ENCODE measurements at regions not wholly inside any gene's neighbourhood (a gene's known extent, or its start where the extent isn't known, plus 50 kb on each side); places are given as distances from the start of the nearest gene placed in this dataset.

- Mint-ChIP-seq H3K27ac (no peak overlapping the region), H3K36me3 (ENCODE audit: low read depth) (no peaks in the 10 kb centered on the region), H3K4me3 (no peak overlapping the region), H3K27me3 (peaks cover 2% of the 10 kb centered on the region), H3K4me1 (no peaks in the 10 kb centered on the region), H3K9me3 (peaks cover 3% of the 10 kb centered on the region)
- no peak for TF ChIP-seq CTCF (IDR thresholded peaks at IDR 0.05)
- intact Hi-C loops (cut with micrococcal nuclease) = no loop called here
- ATAC-seq (ENCODE audit: low read depth) (no peak), DNase-seq (no peak)
- ChIA-PET CTCF (no interaction called here), POLR2A (no interaction called here)
These were observed 209.2 kb upstream of the CTNNB1 start for GRCh38 chr3:40990062-40990456.

GRCh38 chr3:40992023-40992422, 207.3 kb upstream of the CTNNB1 start:
- H3K4me3 Mint-ChIP-seq = no peak overlapping the region
- peaks cover 3% of the 10 kb centered on the region for H3K9me3 Mint-ChIP-seq
- no peak for TF ChIP-seq CTCF (IDR thresholded peaks at IDR 0.05)
- POLR2A ChIA-PET = no interaction called here
- no peak overlapping the region for H3K27ac Mint-ChIP-seq
- intact Hi-C loops (cut with micrococcal nuclease) = no loop called here
- CTCF ChIA-PET = no interaction called here
- H3K4me1 Mint-ChIP-seq = no peaks in the 10 kb centered on the region
- H3K27me3 Mint-ChIP-seq = peaks cover 2% of the 10 kb centered on the region
- ATAC-seq (ENCODE audit: low read depth) = no peak
- DNase-seq = no peak
- H3K36me3 Mint-ChIP-seq (ENCODE audit: low read depth) = no peaks in the 10 kb centered on the region

- no peaks in the 10 kb centered on the region for H3K4me1 Mint-ChIP-seq
- H3K27ac Mint-ChIP-seq = no peak overlapping the region
- H3K36me3 Mint-ChIP-seq (ENCODE audit: low read depth) = no peaks in the 10 kb centered on the region
- ChIA-PET CTCF (no interaction called here), POLR2A (interaction anchor here (0.9 kb wide), 1 partner anchor 23 kb away, joined by 3 read pairs; no protein-coding TSS in a partner anchor)
- no peaks in the 10 kb centered on the region for H3K27me3 Mint-ChIP-seq
- no peak overlapping the region for H3K4me3 Mint-ChIP-seq
- intact Hi-C loops (cut with micrococcal nuclease) = no loop called here
- ATAC-seq (ENCODE audit: low read depth) (no peak), DNase-seq (no peak)
- no peaks in the 10 kb centered on the region for H3K9me3 Mint-ChIP-seq
- TF ChIP-seq CTCF (IDR thresholded peaks at IDR 0.05) = no peak
These were observed 204.7 kb upstream of the CTNNB1 start for GRCh38 chr3:40994611-40995010.

- Mint-ChIP-seq H3K27ac (no peak overlapping the region), H3K36me3 (ENCODE audit: low read depth) (no peaks in the 10 kb centered on the region), H3K4me1 (no peaks in the 10 kb centered on the region), H3K9me3 (no peaks in the 10 kb centered on the region), H3K4me3 (no peak overlapping the region), H3K27me3 (no peaks in the 10 kb centered on the region)
- no peak for TF ChIP-seq CTCF (IDR thresholded peaks at IDR 0.05)
- POLR2A ChIA-PET = interaction anchor here (0.9 kb wide), 1 partner anchor 23 kb away, joined by 3 read pairs; no protein-coding TSS in a partner anchor
- DNase-seq (no peak), ATAC-seq (ENCODE audit: low read depth) (no peak)
- CTCF ChIA-PET = interaction anchor here (1.4 kb wide), 1 partner anchor 24 kb away, joined by 4 read pairs; no protein-coding TSS in a partner anchor
- intact Hi-C loops (cut with micrococcal nuclease) = no loop called here
These were observed 204.0 kb upstream of the CTNNB1 start for GRCh38 chr3:40995271-40995670.

GRCh38 chr3:40996382-40996781, 202.9 kb upstream of the CTNNB1 start:
- no peak overlapping the region for H3K27ac Mint-ChIP-seq
- POLR2A ChIA-PET = no interaction called here
- intact Hi-C loops (cut with micrococcal nuclease) = no loop called here
- H3K9me3 Mint-ChIP-seq = no peaks in the 10 kb centered on the region
- no peak for ATAC-seq (ENCODE audit: low read depth)
- CTCF ChIA-PET = interaction anchor here (1.4 kb wide), 1 partner anchor 25 kb away, joined by 4 read pairs; no protein-coding TSS in a partner anchor
- no peaks in the 10 kb centered on the region for H3K36me3 Mint-ChIP-seq (ENCODE audit: low read depth)
- no peaks in the 10 kb centered on the region for H3K4me1 Mint-ChIP-seq
- no peak for DNase-seq
- no peaks in the 10 kb centered on the region for H3K27me3 Mint-ChIP-seq
- no peak overlapping the region for H3K4me3 Mint-ChIP-seq
- no peak for TF ChIP-seq CTCF (IDR thresholded peaks at IDR 0.05)
